Frontal cortex (tissue), 3 donors: ENCODE measurements at regions not wholly inside any gene's neighbourhood (a gene's known extent, or its start where the extent isn't known, plus 50 kb on each side); places are given as distances from the start of the nearest gene placed in this dataset.

Experiments
- DNase-seq, 2 donors: peaks; one replicate each; pipeline ENCODE4 v3.0.0; 2012; ENCODE audit warnings: low spot score in 2 of 2
- FAIRE-seq: peaks from 2 replicates; lab custom pipeline; 2012; peaks lifted over from hg19 to GRCh38; lab: Jason Lieb, UNC
- donor health status: control.
- donor health status: control.
- donor health status: control.

DNA sequence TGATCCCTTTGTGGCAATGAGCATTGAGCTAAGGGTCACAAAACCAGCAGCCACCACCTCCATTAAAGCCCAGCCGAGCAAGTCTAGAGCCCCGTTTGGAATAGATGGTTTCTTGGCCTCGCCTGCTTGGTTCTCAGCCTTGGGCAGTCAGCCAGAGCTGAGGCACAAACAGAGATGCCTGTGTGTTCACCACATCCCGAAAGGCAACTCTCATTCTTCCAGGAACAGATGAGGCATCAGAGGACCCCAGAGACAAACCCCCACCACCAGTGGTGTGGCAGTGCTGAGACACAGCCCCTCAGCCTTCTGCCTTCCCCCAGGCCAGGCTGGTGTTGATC, 203.3 kb upstream of the ZMIZ1 start:
- FAIRE-seq (no peak), DNase-seq (peak in 1 of 2 donors; percentile 33)

DNA sequence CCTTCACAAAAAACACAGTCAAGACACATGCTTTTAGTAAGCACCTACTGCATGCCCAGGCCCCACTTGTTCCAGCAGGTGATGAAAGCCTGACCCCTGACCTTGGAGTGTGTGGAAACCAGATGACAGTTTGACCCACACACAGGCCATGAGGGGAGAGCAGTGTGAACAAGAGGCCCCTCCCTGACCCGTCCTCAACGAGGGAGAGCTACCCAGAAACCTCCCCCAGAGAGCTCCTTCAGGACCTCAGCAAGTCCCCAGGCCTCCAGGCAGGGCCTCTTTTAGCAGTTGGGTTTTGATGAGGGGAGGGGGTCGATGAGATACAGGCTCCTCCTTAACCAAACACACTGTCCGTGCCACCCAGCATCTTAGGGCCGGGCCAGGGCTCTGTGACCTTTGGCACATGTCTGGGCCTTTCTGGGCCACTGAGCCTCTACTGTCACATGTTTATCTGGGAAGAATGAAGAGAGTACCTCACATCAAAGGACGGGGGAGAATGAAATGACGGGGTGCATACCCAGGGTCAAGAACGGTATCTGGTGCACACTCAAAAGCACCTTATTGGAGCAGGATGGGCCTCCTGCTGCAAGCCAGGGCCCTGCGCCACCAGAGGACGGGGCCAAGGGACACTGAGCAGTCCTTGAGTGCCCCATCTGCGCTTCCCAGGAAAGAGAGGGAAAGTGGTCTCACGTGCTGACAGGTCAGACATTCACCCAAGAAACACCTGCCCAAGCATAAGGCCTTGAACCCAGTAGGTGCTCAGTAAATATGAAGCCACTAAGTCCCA, 202.6 kb upstream of the ZMIZ1 start:
- FAIRE-seq (no peak), DNase-seq (no peak)

DNA sequence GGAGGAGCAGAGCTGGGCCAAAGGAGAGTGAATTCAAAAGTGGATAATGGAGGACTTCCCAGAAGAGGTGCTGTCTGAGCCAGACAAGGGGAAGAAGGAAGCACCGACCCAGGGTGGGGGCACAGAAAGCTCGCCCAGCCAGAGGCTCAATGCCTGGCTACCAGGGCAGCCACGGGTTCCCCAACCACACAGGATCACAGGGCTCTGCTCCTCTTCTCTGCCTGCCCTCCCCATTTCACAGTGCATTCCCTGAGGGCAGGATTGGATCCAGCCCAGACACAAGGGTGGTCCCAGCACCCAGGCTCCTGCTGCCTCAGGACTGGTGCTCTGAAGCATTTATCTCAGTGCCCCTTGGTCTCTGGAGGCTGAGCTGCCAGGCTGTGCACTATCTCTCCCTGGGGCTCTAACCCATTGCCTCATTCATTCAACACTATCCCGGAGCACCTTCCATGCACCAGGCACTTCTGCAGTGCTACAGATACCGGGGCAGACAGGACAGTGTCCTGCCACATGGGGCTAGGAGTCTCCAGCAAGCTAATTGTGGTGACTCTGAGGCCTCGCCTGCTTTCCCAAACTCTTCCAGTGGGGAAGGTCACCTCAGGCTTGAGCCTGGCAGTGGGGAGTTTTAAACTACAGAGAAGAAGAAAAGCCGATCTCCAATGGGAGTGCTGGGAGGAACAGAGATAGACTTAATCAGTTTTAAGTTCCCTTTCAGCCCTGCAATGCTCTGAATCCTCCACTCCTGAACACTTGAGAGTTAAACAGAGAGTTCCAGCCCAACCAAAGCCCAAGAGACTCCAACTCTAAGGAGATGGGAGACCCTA, 201.8 kb upstream of the ZMIZ1 start:
- DNase-seq (no peak), FAIRE-seq (no peak)

DNA sequence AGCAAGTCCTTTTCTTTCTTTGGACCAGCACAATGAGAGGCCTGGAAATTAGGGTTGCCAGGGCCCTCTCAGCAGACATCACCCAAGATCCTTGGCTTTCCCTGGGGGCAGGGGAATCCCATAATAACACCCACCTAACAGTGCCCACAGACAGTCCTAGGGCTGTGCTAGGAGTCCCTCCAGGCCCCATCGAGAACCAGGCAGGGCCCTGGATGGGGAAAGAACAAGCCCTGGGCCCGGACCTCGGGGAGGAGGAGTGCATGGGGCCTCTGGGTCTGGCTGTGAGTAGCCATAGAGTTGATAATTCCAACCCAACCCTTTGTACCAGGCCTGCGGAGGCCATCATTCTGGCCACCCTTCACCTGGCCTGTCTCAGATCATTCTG, 201.2 kb upstream of the ZMIZ1 start:
- DNase-seq = no peak
- FAIRE-seq = no peak

DNA sequence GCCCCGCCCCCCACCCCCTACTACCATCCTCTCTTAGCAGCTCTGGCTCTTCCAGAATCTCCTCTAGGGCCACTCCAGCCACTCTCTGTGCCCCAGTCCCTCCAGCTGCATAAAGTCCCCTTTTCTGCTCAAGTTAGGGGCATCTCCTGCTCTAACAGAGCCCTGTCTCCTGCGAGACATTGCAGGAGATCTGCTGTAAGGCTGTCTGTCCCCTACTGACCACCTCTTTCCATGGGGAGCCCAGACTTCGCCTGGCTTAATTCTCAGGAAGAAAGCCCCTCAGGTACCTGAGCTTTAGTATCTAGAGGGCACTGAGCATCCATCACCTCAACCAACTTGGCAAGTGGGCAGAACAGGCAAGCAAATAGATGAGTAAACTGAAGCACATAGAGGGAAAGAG, 200.7 kb upstream of the ZMIZ1 start:
- DNase-seq (no peak), FAIRE-seq (no peak)

DNA sequence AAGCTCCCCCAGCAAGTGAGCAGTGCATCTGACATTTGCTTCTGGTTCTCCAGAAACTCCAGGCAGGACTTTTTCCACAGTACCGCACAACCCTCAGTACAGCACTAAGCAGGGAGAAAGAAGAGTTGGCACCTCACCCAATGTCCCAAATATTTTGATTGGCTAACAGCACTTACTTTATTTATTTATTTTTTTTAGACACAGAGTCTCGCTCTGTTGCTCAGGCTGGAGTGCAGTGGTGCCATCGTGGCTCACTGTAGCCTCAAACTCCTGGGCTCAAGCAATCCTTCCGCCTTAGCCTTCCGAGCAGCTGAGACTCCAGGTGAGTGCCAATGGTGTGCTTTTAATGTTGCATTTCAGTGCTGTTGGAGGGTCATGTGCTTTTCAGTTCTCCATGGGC, 200.3 kb upstream of the ZMIZ1 start:
- no peak for FAIRE-seq

DNA sequence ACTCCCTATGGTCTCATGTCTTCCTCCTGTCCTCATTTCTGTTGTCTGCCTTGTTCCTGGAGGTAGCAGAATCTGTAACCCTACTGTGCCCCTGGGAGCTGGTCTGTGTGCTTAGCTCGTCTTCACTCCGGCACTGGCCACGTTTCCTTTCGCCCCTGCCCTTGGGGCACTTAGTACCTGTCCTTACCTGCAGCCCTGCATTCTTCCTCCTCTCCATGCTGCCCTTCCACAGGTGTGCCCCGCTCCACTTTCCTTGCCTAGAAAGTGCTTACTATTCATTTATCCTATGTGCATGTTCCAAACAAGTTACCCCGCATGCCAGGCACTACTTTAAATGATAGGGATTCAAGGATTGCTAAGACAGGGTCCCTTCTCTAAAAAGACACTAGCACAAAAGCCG, 199.9 kb upstream of the ZMIZ1 start:
- no peak for DNase-seq
- FAIRE-seq = no peak

More for the DNA sequence above, 200.3 kb upstream of the ZMIZ1 start:
- no peak for DNase-seq

DNA sequence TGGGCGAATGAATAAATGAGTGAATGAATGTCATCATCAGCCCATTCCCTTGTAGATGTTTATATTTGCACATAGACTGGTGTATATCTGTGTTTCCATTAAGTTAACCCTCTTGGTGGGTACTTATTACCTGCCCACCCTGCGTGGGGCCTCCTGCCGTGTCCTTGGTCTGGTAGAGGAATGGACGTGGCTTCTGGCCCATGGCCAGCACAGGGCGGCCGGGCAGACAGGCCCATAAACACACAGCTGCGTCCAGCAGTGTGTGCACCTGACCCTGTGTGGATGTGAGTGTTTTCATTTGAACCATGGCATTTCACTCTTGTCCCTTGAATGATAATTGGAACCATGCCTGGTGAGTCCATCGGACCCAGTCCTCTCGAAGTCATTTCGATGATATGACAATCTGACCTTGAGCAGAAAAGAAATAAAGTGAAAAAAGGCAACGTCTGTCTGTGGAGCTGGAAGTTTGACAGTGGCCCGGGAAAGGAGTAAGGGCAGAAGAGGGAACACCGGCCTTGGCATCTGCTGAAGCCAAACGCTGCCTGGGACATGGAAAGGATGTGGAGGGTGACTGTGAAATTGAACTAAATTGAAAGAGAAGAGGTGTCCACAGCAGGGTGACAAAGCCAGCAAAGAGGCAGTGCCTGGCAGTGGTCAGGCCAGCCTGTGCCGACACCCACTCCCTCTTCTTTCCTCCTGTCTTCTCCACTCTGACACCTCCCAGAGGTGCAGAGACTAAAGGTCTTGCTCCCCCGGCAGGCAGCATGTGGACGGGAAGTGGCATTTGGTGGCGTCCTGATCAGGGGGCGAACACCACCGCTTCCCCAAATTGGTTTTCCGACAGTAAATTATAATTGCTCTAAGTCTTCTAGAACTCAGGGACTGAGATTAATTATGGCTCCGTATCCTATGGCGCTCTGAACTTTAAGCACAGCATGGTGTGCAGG, 199.0 kb upstream of the ZMIZ1 start:
- no peak for FAIRE-seq
- DNase-seq = no peak

DNA sequence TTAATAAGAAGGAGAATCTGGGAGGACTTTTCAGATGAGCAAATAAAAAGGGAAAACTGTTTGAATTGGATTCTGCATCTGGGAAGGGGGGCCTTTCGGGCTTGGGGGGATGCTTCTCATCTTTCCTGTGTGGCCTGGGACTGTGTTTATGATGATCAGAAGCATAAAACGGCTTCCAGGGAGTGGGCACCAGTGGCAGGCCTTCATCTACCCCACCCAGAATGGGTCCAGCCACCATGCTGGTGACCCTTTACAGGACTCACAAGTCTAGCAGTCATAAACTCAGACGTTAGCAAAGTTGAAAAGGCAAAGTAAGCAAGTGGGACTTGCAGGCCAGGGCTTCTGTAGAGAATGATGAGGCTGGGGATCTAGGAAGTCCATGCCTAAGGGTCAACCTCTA, 198.3 kb upstream of the ZMIZ1 start:
- no peak for DNase-seq
- no peak for FAIRE-seq

DNA sequence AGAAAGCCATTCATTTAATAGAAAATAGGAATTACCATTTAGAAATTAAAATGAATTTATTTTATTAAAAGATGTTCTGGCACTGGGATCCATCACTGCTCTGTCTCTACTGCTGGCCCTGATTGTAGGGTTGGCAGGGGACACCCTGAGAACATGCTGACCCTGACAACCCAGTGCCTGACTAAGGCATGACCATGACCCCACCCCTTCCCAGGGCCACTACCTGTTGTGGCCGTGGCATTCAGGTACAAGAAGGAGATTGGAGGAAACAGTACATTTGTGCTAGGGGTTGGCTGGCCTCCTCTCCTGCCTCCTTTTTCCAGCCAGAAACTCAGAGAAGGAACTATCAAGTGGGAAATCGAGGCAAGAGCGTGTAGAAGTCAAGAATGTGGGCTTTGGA, 197.0 kb upstream of the ZMIZ1 start:
- FAIRE-seq (no peak), DNase-seq (no peak)

DNA sequence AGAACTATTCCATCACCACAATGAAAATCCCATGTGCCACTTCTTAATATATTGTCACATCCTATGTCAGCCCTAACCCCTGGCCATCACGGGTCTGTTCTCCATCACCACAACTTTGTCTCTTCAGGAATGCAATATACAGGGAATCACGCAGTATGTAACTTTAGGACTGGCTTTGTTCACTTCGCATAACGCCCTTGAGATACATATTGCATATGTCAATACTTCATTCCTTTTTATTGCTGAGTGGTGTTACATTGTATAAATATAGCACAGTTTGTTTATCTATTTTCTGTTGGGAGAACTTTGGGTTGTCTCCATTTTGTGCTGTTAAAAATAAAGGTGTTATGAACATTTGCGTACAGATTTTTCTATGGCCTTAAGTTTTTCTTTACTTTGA, 195.4 kb upstream of the ZMIZ1 start:
- no peak for DNase-seq
- FAIRE-seq = no peak

DNA sequence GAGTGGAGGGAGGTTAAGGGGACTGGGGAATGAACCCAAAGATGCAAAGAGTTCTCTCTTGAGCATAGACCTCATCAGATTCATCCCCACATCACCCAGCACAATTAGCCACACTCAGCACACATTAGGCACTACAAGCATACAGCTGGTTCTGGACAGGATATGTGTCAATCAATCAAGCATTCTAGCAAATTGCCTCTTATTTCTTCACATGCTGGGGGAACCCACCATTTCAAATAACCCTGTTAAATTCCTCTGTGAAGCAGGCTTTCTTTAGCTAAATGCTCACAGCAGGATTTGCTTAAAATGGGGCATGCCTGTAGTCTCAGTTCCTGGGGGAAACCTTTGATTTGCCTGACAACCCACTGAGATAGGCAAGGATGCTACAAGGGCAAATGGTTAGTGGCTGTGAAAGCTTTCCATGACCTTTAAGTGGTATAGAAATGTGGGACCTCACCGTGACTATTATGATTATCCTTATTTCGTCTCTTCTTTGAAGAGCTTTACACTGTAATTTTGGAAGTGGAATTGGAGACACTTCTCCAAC, 193.4 kb upstream of the ZMIZ1 start:
- no peak for FAIRE-seq
- DNase-seq = no peak

DNA sequence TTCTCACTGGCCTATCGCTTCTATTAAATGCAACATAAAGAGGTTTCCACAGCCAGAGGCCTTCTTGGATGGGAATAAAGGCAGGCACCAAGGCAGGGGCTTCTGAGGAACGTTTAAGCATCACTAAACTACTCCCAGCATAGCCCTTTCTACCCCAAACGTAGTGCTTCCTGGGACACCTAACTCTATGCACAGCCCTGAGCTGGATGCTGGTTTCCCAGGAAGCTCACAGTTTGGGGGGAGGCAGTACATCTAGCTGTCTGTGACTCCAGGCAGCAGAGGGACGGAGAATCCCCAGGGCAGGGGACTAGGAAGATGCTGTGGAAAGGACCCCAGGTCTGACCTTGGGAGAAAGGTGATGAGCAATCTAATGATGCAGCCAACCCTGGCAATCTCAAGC, 192.8 kb upstream of the ZMIZ1 start:
- no peak for DNase-seq
- FAIRE-seq = no peak

DNA sequence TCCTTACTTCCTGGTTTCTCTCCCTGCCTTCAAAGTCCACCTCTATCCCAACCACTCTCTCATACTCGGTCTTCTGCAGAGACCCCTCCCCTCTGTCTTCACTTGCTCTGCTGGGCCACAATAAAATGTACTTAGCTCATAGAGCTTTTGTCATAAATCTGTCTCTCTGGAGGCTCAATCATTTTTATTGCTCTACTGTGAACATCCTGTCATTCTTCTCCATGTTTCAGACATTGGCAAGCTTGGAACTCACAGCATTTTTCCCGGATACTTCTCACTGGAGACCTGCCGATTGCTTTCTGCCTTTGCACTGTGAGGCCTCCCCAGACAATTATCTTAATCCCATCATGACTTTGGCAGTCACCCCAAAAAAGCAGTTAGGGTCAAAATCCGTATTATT, 192.3 kb upstream of the ZMIZ1 start:
- DNase-seq = no peak
- no peak for FAIRE-seq

DNA sequence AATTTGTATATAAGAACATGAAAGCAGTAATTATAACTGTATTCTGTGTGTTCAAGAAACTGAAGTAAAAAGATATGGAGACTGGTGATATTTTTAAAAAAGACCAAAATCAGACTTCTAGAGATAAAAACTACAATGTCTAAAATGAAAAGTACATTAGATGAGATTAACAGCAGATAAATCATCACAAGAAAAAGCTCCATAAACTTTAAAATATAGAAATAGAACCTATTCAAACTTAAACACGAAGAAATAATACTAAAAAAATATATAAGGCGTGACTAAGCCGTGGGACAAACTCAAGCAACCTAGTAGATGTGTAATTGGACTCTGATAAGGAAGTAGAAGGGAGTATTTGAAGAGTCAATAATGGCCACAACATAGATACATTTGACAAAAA, 189.1 kb upstream of the ZMIZ1 start:
- DNase-seq = no peak
- FAIRE-seq = peak; percentile 47

DNA sequence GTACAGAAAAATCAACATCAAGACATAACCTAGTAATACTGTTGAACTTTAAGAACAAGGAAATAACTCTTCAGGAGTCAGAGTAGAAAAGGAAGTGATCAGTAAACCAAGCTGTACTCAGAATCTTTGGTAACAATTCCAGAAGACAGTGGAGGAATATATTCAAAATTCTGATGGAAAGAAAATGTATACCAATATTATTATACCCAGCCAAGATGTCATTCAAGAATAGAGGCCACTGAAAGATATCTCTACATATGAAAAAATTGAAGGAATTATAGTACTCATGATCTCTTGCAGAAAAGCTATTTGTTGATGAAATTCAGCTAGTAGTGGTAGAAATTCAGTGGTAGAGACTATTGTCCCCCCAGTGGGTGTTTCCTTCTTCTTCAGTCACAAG, 182.6 kb upstream of the ZMIZ1 start:
- FAIRE-seq (no peak), DNase-seq (no peak)

DNA sequence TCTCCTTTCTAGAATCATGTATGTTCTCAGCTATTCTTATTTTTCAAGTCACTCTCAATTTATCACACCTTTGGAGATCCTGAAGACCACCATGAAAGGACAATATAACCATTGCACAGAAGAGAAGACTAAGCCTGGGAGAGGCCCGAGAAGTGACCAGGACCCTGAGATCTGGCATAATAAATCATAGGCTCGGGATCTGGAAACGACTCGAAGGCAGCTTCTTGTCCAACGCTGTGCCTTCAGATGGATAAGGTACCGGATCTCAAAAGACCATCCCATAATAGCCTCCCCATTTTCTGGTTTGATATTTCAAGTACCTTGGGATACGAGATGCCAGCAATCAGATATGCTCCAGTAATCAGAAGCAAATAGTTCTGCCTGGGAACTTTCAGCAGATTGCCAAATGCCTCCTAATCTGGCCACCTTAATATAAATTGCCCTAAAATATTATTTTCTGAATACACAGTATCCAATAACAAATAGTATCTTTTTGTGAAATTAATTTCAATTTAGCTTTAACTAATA, 179.2 kb upstream of the ZMIZ1 start:
- FAIRE-seq (no peak), DNase-seq (no peak)

DNA sequence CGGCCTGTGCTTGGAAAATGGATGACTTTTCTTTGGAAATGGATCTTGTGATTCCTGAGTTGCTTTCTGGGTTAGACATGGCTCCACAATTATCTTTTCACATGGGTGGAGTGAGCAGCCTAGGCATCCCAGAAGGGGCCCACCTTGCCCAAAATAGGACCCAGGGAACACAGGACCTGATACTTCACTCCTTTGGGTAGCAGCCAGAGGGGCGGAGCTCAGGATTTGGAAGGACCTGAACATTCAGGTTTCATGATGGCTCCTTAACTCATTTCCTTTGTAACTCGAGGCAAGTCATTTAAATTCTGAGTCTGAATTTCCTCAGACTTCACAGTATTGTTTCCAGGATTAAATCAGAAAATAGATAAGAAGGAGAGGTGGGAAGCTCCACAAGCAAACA, 178.3 kb upstream of the ZMIZ1 start:
- no peak for FAIRE-seq
- DNase-seq = no peak

DNA sequence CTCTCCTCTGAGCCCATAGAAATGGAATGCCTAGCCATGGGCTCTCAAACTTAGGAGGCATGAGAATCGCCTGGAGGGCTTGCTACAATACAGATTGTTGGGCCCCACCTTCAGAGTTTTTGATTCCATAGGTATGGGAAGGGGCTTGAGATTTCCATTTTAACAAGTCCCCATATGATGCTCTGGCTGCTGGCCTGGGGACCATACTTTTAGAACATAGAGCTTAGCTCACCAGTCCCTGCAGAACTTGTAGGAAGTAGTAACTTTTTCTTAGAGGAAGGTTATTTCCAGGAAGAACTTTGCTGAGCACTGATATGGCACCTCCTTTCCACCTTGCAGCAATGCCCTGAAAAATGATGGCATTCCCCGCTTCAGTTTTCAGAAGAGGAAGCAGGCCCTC, 177.0 kb upstream of the ZMIZ1 start:
- DNase-seq (no peak), FAIRE-seq (no peak)
